K562 (cell line): ENCODE measurements at regions not wholly inside any gene's neighbourhood (a gene's known extent, or its start where the extent isn't known, plus 50 kb on each side); places are given as distances from the start of the nearest gene placed in this dataset.

Experiments used
- CBX5 ChIP-seq: IDR thresholded peaks from 2 replicates; pipeline ENCODE4 v1.6.1; 2014; ENCODE audit warnings: low read depth, borderline replicate concordance
- CHD1 ChIP-seq: fragments of 200-600 bp; sonication (generic); IDR thresholded peaks from one replicate; pipeline ENCODE4 v1.6.1; 2012; ENCODE audit warnings: mild to moderate bottlenecking, moderate library complexity, low read length, inconsistent platforms
- DMBX1 ChIP-seq: fragments of 250-450 bp; sonication (Bioruptor Pico); IDR thresholded peaks from 2 replicates; pipeline ENCODE4 v1.8.0; 2022; ENCODE audit warnings: inconsistent platforms, mild to moderate bottlenecking, moderate library complexity, borderline replicate concordance
- EZH2 ChIP-seq: IDR thresholded peaks from 2 replicates; pipeline ENCODE4 v1.6.1; 2012; ENCODE audit warnings: low read depth, mild to moderate bottlenecking, inconsistent platforms, low read length, borderline replicate concordance
- NFE2L1 ChIP-seq: fragments of 450-650 bp; IDR thresholded peaks from 2 replicates; pipeline ENCODE4 v1.6.1; 2016; ENCODE audit warnings: missing genetic modification characterization, low read depth, mild to moderate bottlenecking, missing compliant biosample characterization, moderate library complexity, borderline replicate concordance
- NUFIP1 ChIP-seq: fragments of 450-650 bp; IDR thresholded peaks from 2 replicates; pipeline ENCODE4 v1.6.1; 2018; ENCODE audit not compliant: partially characterized antibody
- RAD51 ChIP-seq: fragments of 450-650 bp; IDR thresholded peaks from 2 replicates; pipeline ENCODE4 v1.7.1; 2016; ENCODE audit warnings: low read depth, mild to moderate bottlenecking, borderline replicate concordance
- RBM14 ChIP-seq: fragments of 200-400 bp; formaldehyde crosslinking; IDR thresholded peaks from 2 replicates; pipeline ENCODE4 v1.6.1; 2018; ENCODE audit warnings: low read depth, mild to moderate bottlenecking, low read length, moderate library complexity, borderline replicate concordance; ENCODE audit not compliant: insufficient read depth
- RHOXF2B ChIP-seq: fragments of 250-450 bp; sonication (Bioruptor Pico); conservative IDR thresholded peaks from 2 replicates; pipeline ENCODE4 v1.5.1; 2021
- SMAD2 ChIP-seq: fragments of 150-350 bp; IDR thresholded peaks from 2 replicates; pipeline ENCODE4 v1.6.1; 2014; ENCODE audit warnings: low read depth, mild to moderate bottlenecking, low read length
- SMAD3 ChIP-seq: fragments of 450-650 bp; formaldehyde crosslinking; conservative IDR thresholded peaks from 2 replicates; pipeline ENCODE4 v1.4.0; 2020; ENCODE audit warnings: mild to moderate bottlenecking
- SNIP1 ChIP-seq: fragments of 450-650 bp; IDR thresholded peaks from 2 replicates; pipeline ENCODE4 v1.7.1; 2017; ENCODE audit warnings: low read depth, mild to moderate bottlenecking
- TEAD4 ChIP-seq, 2 experiments: sonication (generic) in 1 of 2; formaldehyde crosslinking in 1 of 2; IDR thresholded peaks; 2 replicates each; pipeline versions ENCODE4 v1.6.1 to v1.8.0; 2012 to 2022; ENCODE audit warnings: borderline replicate concordance in 1 of 2, inconsistent platforms in 1 of 2, low read length in 1 of 2, mild to moderate bottlenecking in 1 of 2, missing genetic modification reagents in 1 of 2
- XRCC5 ChIP-seq: fragments of 200-400 bp; formaldehyde crosslinking; IDR thresholded peaks from 2 replicates; pipeline ENCODE4 v1.6.1; 2017; ENCODE audit warnings: low read depth, mild to moderate bottlenecking, low read length
- TF ChIP-seq, protein P1 (sequence below): fragments of 450-650 bp; IDR thresholded peaks from 2 replicates; pipeline ENCODE4 v1.6.1; 2018; ENCODE audit warnings: mild to moderate bottlenecking, low read depth; ENCODE audit not compliant: partially characterized antibody
- TF ChIP-seq, protein P2 (sequence below): fragments of 200-800 bp; sonication (Bioruptor generic); IDR thresholded peaks from 2 replicates; pipeline ENCODE4 v1.6.1; 2017; ENCODE audit warnings: missing genetic modification characterization, missing compliant biosample characterization
- TF ChIP-seq, protein P3 (sequence below): fragments of 450-650 bp; formaldehyde crosslinking; IDR thresholded peaks from 2 replicates; pipeline ENCODE4 v1.4.0; 2022; ENCODE audit warnings: missing genetic modification characterization
- TF ChIP-seq, protein P4 (sequence below), 3 experiments: fragments of 200-800 bp in 1 of 3; sonication (Bioruptor generic) in 1 of 3; sonication (generic) in 1 of 3; formaldehyde crosslinking in 1 of 3; IDR thresholded peaks; 2 replicates each; pipeline versions ENCODE4 v1.6.1 to v1.8.0; 2016 to 2022; ENCODE audit warnings: mild to moderate bottlenecking in 2 of 3, missing compliant biosample characterization in 2 of 3, missing genetic modification characterization in 2 of 3, missing genetic modification reagents in 1 of 3
- TF ChIP-seq, protein P5 (sequence below): fragments of 450-650 bp; formaldehyde crosslinking; IDR thresholded peaks from 2 replicates; pipeline ENCODE4 v1.4.0; 2020; ENCODE audit warnings: mild to moderate bottlenecking, mixed read lengths

DNA sequence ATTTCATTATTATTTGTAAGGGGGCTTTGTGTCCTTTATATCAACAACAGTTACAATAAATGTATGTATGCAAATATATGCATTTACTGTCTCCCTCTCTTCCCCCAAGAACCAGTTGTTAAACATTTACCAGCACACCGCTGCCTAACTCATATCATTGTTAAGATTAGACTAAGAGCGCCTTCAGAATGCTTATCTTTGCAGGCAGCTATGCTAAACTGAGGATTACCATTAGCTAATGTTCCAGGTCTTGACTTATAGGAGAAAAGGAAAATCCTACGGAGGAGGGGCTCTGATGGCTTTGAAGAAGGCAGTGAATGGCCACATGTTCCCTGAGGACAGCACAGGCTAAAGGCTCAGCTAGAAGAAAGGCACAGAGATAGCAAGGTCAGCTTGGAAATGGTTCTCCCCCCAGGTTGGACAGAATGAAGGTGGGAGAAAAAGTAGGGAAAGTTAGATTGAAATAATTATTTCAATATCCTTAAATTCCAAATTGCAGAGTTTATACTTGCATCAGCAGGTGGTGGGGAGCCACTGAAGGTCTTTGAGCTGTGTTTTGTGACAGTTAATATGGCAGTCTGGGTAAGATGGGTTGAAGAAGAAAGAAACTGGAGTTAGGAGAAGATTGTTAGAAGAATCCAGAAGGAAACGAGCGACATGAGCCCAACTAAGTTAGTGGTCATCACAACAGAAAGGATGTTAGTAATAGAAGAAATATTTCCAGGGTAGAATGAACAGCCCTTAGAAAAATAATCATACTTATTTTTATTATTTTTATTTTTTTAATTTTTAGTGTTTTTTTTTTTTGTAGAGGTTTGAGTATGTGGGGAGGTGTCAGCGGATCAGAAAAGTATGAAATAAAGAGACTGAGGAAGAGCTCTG is 87.0 kb upstream of the MAF start (continued):
- TF ChIP-seq CBX5: no peak
- TF ChIP-seq, protein P1, sequence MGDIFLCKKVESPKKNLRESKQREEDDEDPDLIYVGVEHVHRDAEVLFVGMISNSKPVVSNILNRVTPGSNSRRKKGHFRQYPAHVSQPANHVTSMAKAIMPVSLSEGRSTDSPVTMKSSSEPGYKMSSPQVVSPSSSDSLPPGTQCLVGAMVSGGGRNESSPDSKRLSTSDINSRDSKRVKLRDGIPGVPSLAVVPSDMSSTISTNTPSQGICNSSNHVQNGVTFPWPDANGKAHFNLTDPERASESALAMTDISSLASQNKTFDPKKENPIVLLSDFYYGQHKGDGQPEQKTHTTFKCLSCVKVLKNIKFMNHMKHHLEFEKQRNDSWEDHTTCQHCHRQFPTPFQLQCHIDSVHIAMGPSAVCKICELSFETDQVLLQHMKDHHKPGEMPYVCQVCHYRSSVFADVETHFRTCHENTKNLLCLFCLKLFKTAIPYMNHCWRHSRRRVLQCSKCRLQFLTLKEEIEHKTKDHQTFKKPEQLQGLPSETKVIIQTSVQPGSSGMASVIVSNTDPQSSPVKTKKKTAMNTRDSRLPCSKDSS: no peak
- TF ChIP-seq, protein P2, sequence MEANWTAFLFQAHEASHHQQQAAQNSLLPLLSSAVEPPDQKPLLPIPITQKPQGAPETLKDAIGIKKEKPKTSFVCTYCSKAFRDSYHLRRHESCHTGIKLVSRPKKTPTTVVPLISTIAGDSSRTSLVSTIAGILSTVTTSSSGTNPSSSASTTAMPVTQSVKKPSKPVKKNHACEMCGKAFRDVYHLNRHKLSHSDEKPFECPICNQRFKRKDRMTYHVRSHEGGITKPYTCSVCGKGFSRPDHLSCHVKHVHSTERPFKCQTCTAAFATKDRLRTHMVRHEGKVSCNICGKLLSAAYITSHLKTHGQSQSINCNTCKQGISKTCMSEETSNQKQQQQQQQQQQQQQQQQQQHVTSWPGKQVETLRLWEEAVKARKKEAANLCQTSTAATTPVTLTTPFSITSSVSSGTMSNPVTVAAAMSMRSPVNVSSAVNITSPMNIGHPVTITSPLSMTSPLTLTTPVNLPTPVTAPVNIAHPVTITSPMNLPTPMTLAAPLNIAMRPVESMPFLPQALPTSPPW (CRISPR knock-in tag): no peak
- TF ChIP-seq SNIP1: no peak
- TF ChIP-seq NUFIP1: no peak
- TF ChIP-seq, protein P3, sequence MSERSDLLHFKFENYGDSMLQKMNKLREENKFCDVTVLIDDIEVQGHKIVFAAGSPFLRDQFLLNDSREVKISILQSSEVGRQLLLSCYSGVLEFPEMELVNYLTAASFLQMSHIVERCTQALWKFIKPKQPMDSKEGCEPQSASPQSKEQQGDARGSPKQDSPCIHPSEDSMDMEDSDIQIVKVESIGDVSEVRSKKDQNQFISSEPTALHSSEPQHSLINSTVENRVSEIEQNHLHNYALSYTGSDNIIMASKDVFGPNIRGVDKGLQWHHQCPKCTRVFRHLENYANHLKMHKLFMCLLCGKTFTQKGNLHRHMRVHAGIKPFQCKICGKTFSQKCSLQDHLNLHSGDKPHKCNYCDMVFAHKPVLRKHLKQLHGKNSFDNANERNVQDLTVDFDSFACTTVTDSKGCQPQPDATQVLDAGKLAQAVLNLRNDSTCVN: no peak
- no peak for TF ChIP-seq RHOXF2B
- no peak for TF ChIP-seq NFE2L1 (tag)
- TF ChIP-seq, protein P4, sequence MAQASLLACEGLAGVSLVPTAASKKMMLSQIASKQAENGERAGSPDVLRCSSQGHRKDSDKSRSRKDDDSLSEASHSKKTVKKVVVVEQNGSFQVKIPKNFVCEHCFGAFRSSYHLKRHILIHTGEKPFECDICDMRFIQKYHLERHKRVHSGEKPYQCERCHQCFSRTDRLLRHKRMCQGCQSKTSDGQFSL (CRISPR knock-in tag; IDR thresholded peaks at IDR 0.05): no peak
- TF ChIP-seq, protein P4 (tag; IDR thresholded peaks at IDR 0.05): no peak
- no peak for TF ChIP-seq EZH2
- TF ChIP-seq RBM14: no peak
- TF ChIP-seq, protein P5, sequence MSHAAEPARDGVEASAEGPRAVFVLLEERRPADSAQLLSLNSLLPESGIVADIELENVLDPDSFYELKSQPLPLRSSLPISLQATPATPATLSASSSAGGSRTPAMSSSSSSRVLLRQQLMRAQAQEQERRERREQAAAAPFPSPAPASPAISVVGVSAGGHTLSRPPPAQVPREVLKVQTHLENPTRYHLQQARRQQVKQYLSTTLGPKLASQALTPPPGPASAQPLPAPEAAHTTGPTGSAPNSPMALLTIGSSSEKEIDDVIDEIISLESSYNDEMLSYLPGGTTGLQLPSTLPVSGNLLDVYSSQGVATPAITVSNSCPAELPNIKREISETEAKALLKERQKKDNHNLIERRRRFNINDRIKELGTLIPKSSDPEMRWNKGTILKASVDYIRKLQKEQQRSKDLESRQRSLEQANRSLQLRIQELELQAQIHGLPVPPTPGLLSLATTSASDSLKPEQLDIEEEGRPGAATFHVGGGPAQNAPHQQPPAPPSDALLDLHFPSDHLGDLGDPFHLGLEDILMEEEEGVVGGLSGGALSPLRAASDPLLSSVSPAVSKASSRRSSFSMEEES (CRISPR knock-in tag): no peak
- no peak for TF ChIP-seq RAD51
- no peak for TF ChIP-seq SMAD2
- no peak for TF ChIP-seq XRCC5
- TF ChIP-seq DMBX1: no peak
- TF ChIP-seq SMAD3: no peak
- 0 out of 2 replicates have a peak, but pooled peaks have one; percentile 14 for TF ChIP-seq TEAD4 (IDR thresholded peaks at IDR 0.05; ENCODE audit: low read length)
- no peak for TF ChIP-seq TEAD4 (CRISPR knock-in tag; IDR thresholded peaks at IDR 0.05; ENCODE audit: borderline replicate concordance)
- no peak for TF ChIP-seq CHD1
